ENCODE measurements at regions not wholly inside any gene's neighbourhood (a gene's known extent, or its start where the extent isn't known, plus 50 kb on each side); places are given as distances from the start of the nearest gene placed in this dataset.
"Not testable (repeated sequence)": the region's sequence is repeated elsewhere in the genome, so short reads cannot be mapped to it uniquely, and the experiment has no call there.

DNA sequence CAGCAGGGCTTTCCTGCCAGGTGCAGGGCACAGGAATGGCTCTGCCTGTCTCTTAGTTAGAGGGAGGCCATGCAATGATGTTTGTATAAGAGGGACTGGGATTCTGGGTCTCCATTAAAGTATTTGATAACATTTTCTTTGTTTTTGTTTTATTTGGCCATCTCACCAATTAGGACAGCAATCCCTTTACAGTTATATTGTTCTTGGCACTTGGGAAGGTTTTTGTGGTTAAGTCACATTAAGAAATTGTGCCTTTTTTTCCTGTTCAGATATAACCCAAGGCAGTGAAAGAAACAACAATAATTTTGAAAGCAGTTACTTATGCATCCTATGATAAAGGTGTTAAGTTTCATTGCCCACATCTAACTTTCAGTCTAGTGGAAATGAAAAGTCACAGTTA, 237.4 kb upstream of the PRSS58 start:
- TF ChIP-seq, protein P1, sequence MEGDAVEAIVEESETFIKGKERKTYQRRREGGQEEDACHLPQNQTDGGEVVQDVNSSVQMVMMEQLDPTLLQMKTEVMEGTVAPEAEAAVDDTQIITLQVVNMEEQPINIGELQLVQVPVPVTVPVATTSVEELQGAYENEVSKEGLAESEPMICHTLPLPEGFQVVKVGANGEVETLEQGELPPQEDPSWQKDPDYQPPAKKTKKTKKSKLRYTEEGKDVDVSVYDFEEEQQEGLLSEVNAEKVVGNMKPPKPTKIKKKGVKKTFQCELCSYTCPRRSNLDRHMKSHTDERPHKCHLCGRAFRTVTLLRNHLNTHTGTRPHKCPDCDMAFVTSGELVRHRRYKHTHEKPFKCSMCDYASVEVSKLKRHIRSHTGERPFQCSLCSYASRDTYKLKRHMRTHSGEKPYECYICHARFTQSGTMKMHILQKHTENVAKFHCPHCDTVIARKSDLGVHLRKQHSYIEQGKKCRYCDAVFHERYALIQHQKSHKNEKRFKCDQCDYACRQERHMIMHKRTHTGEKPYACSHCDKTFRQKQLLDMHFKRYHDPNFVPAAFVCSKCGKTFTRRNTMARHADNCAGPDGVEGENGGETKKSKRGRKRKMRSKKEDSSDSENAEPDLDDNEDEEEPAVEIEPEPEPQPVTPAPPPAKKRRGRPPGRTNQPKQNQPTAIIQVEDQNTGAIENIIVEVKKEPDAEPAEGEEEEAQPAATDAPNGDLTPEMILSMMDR (IDR thresholded peaks at IDR 0.05): not testable (repeated sequence)
- not testable (repeated sequence) for TF ChIP-seq POLR2A (IDR thresholded peaks at IDR 0.05)

All from breast epithelium (tissue), 3 donors.